GM12878 (cell line): ENCODE measurements at regions not wholly inside any gene's neighbourhood (a gene's known extent, or its start where the extent isn't known, plus 50 kb on each side); places are given as distances from the start of the nearest gene placed in this dataset.

ENCODE experiments used
- ATAC-seq: fragments of 200-7000 bp; cut with Tn5 transposase; 3 replicates; pipeline ENCODE4 v1.9.1; 2020; ENCODE audit warnings: mild to moderate bottlenecking, moderate library complexity
- BruUV-seq: library from RNA; stranded (reverse); fragments of 400-500 nt; replicated peaks from 2 replicates; lab custom pipeline; 2021; lab: Mats Ljungman, UMichigan
- CTCF ChIA-PET: fragments of 300-600 bp; sonication (Branson Sonifier 250); formaldehyde crosslinking; extraction: SDS; loops from one replicate; lab custom pipeline; 2021; ENCODE audit warnings: inconsistent platforms; lab: Yijun Ruan, JAX
- POLR2A ChIA-PET: fragments of 350-600 bp; formaldehyde crosslinking; extraction: SDS; loops from one replicate; lab custom pipeline; 2021; ENCODE audit warnings: inconsistent platforms; lab: Charles Lee
- RAD21 ChIA-PET: fragments of 300-600 bp; sonication (Branson Sonifier 250); formaldehyde crosslinking; loops from one replicate; lab custom pipeline; 2023; ENCODE audit warnings: antibody characterized with exemption; ENCODE audit not compliant: unreplicated experiment; lab: Charles Lee
- SMC1A ChIA-PET: fragments of 300-600 bp; sonication (Branson Sonifier 250); formaldehyde crosslinking; loops from one replicate; lab custom pipeline; 2023; ENCODE audit not compliant: unreplicated experiment, uncharacterized antibody; lab: Charles Lee
- DNase-seq: peaks from one replicate; pipeline ENCODE4 v3.0.0-alpha.2; 2011; ENCODE audit warnings: low read depth, low spot score
- FAIRE-seq: peaks from 3 replicates; lab custom pipeline; 2011; peaks lifted over from hg19 to GRCh38; lab: Jason Lieb, UNC
- H2AFZ ChIP-seq: 2 replicates; pipeline ENCODE4 v1.6.0; 2011; ENCODE audit warnings: low read depth, low read length, control low read depth; ENCODE audit not compliant: control insufficient read depth
- H3K27ac ChIP-seq: 2 replicates; pipeline ENCODE4 v1.5.1; 2011; ENCODE audit warnings: control low read depth; ENCODE audit not compliant: control insufficient read depth, insufficient read depth
- H3K27me3 ChIP-seq, 2 experiments: replicated peaks in 1 of 2; 2 replicates each; pipeline versions ENCODE4 v1.6.0 to v1.6.1; 2011; ENCODE audit warnings: low read length in 1 of 2; ENCODE audit not compliant: control insufficient read depth in 2 of 2, insufficient read depth in 2 of 2
- H3K36me3 ChIP-seq, 2 experiments: 2 replicates each; pipeline ENCODE4 v1.5.1; 2011; ENCODE audit warnings: low read length in 1 of 2; ENCODE audit not compliant: control insufficient read depth in 2 of 2, insufficient read depth in 2 of 2
- H3K4me1 ChIP-seq: 2 replicates; pipeline ENCODE4 v1.6.1; 2011; ENCODE audit warnings: mild to moderate bottlenecking, low read length, moderate library complexity, mixed read lengths; ENCODE audit not compliant: control insufficient read depth, insufficient read depth
- H3K4me2 ChIP-seq: 2 replicates; pipeline ENCODE4 v1.6.0; 2011; ENCODE audit warnings: control low read depth; ENCODE audit not compliant: control insufficient read depth, insufficient read depth
- H3K4me3 ChIP-seq: fragments of 200-600 bp; sonication (generic); 2 replicates; pipeline ENCODE4 v1.5.1; 2016
- H3K79me2 ChIP-seq: 2 replicates; pipeline ENCODE4 v1.6.0; 2011; ENCODE audit warnings: low read length; ENCODE audit not compliant: control insufficient read depth, insufficient read depth
- H3K9ac ChIP-seq: 2 replicates; pipeline ENCODE4 v1.8.0; 2011; ENCODE audit warnings: low read length, control low read depth, mixed read lengths; ENCODE audit not compliant: control insufficient read depth, insufficient read depth
- H3K9me3 ChIP-seq: replicated peaks from 3 replicates; pipeline ENCODE4 v1.5.1; 2011; ENCODE audit warnings: mild to moderate bottlenecking, low read length; ENCODE audit not compliant: control insufficient read depth, insufficient read depth
- H4K20me1 ChIP-seq: 2 replicates; pipeline ENCODE4 v1.6.0; 2011; ENCODE audit not compliant: control insufficient read depth, insufficient read depth
- ASH2L ChIP-seq: fragments of 300-600, 200-600 bp; sonication (generic); IDR thresholded peaks from 2 replicates; pipeline ENCODE4 v1.6.1; 2017; ENCODE audit warnings: low read depth, mild to moderate bottlenecking, borderline replicate concordance
- CBFB ChIP-seq: IDR thresholded peaks from 2 replicates; pipeline ENCODE4 v1.6.1; 2016; ENCODE audit warnings: antibody characterized with exemption, low read depth
- CEBPB ChIP-seq, 2 experiments: fragments of 150-350 bp in 1 of 2; IDR thresholded peaks; 2 replicates each; pipeline ENCODE4 v1.6.1; 2012 to 2014; ENCODE audit warnings: low read depth in 2 of 2, low read length in 2 of 2, borderline replicate concordance in 1 of 2, inconsistent platforms in 1 of 2
- ELK1 ChIP-seq: IDR thresholded peaks from 2 replicates; pipeline ENCODE4 v1.6.1; 2012; ENCODE audit warnings: low read depth, low read length, improper control_type of control experiment
- RAD21 ChIP-seq: IDR thresholded peaks from 2 replicates; pipeline ENCODE4 v1.6.1; 2011; ENCODE audit warnings: mild to moderate bottlenecking, low read depth, low read length, moderate library complexity; ENCODE audit not compliant: insufficient read depth
- ZNF274 ChIP-seq: IDR thresholded peaks from one replicate; pipeline ENCODE4 v1.8.0; 2011; ENCODE audit not compliant: insufficient read length, insufficient read depth
- ZSCAN29 ChIP-seq: fragments of 450-650 bp; IDR thresholded peaks from 2 replicates; pipeline ENCODE4 v1.6.1; 2017; ENCODE audit warnings: mild to moderate bottlenecking, moderate library complexity
- WGBS: methylation state at CpG from one replicate; pipeline ENCODE4 v1.1.6; 2016; ENCODE audit warnings: low lambda C conversion rate; ENCODE audit not compliant: insufficient replicate concordance, insufficient coverage; ENCODE audit errors: missing lambda C conversion rate; 5-methylcytosine and 5-hydroxymethylcytosine counted together
- in situ Hi-C: fragments of 300-500 bp; cut with MboI; formaldehyde crosslinking; loops from 9 replicates; pipeline ENCODE4 v1.14.3; 2018; ENCODE audit warnings: mixed read lengths
- intact Hi-C: fragments of 100-400 bp; cut with micrococcal nuclease; formaldehyde crosslinking; loops from one replicate; pipeline ENCODE4 v1.14.2; 2022; ENCODE audit not compliant: unreplicated experiment
- TF ChIP-seq, protein P1 (sequence below): fragments of 450-650 bp; IDR thresholded peaks from 2 replicates; pipeline ENCODE4 v1.6.1; 2017; ENCODE audit warnings: mild to moderate bottlenecking, low read depth, inconsistent platforms; ENCODE audit not compliant: poor library complexity, severe bottlenecking

GRCh38 chr6:167566711-167567141 lies 241.8 kb downstream of the TTLL2 start:
- ChIA-PET SMC1A (no interaction called here), CTCF (no interaction called here), RAD21 (no interaction called here)
- Histone ChIP-seq H3K79me2 (no peaks in the 10 kb centered on the region), H3K4me1 (no peaks in the 10 kb centered on the region), H3K9ac (no peak overlapping the region), H4K20me1 (no peaks in the 10 kb centered on the region), H3K36me3 (no peaks in the 10 kb centered on the region), H2AFZ (no peak overlapping the region), H3K9me3 (no peaks in the 10 kb centered on the region), H3K27me3 (no peaks in the 10 kb centered on the region), H3K4me2 (no peak overlapping the region), H3K4me3 (no peak overlapping the region), H3K27ac (no peak overlapping the region)
- intact Hi-C loops, result no loop called here
- no TSS peak for BruUV-seq
- in situ Hi-C loops, result no loop called here
- ATAC-seq (no peak), DNase-seq (no peak), FAIRE-seq (no peak)
- WGBS, result 32% methylated on average over 13 of the region's 13 CpGs
- TF ChIP-seq CBFB (no peak), CEBPB (IDR thresholded peaks at IDR 0.05; ENCODE audit: borderline replicate concordance in 1 of 2, low read depth in 2 of 2, low read length in 2 of 2) (no peak), ZNF274 (no peak), ELK1 (no peak), ASH2L (no peak), RAD21 (no peak), ZSCAN29 (no peak)
- TF ChIP-seq, protein P1, sequence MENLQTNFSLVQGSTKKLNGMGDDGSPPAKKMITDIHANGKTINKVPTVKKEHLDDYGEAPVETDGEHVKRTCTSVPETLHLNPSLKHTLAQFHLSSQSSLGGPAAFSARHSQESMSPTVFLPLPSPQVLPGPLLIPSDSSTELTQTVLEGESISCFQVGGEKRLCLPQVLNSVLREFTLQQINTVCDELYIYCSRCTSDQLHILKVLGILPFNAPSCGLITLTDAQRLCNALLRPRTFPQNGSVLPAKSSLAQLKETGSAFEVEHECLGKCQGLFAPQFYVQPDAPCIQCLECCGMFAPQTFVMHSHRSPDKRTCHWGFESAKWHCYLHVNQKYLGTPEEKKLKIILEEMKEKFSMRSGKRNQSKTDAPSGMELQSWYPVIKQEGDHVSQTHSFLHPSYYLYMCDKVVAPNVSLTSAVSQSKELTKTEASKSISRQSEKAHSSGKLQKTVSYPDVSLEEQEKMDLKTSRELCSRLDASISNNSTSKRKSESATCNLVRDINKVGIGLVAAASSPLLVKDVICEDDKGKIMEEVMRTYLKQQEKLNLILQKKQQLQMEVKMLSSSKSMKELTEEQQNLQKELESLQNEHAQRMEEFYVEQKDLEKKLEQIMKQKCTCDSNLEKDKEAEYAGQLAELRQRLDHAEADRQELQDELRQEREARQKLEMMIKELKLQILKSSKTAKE, result no peak
- TF ChIP-seq, all 136 proteins: peak for 0
- POLR2A ChIA-PET, result no interaction called here
